Esophagus mucosa (tissue), 1 donor: ENCODE measurements at regions not wholly inside any gene's neighbourhood (a gene's known extent, or its start where the extent isn't known, plus 50 kb on each side); places are given as distances from the start of the nearest gene placed in this dataset.
"Not testable (repeated sequence)": the region's sequence is repeated elsewhere in the genome, so short reads cannot be mapped to it uniquely, and the experiment has no call there.

Source experiments
- ATAC-seq: fragments of 200-7000 bp; cut with Tn5 transposase; one replicate; pipeline ENCODE4 v1.9.1; 2020
- donor health status: DM: yes; HTN: yes; CAD: no.

DNA sequence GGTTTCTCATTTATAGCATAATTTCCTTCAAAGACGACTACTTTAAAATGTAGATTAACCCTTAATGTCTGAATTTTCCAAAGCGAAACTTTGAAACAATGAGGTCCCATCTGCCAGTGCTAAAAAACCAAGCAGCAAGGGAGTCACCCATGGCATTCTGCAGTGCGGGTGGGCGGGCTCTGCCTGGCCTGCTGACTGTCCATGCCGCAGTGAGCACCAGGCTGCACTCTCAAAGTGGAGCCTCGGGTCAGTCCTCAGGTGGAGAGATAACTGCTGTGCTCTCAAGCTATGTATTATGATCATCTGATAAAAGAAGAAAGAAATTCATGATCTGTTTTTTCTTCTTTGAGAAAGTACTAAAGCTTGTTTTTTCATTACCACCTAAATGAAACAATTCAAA lies 581.6 kb downstream of the CETN3 start:
- no peak for ATAC-seq

- ATAC-seq: no peak
Observed at GRCh38 chr5:89827359-89827758, 582.2 kb downstream of the CETN3 start.

GRCh38 chr5:89826938-89827337 lies 582.6 kb downstream of the CETN3 start:
- ATAC-seq: no peak

DNA sequence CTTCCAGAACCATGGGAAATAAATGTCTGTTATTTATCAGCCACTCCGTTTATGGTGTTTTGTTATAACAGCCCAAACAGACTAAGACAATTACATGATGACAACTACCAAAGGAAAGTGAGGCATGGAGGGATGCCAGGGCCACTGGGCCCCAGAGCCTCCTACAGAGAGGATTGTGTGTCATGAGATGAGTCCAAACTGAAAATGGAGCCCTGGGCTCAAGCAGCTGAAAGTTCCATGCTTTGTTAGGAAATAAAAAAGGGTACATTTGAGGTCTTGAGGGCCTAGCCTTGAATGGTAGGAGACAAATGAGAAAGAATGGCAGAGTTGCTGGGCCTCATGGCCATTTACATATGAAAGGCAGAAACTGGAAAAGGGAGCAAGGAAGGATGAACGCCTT lies 586.5 kb downstream of the CETN3 start:
- ATAC-seq: no peak

DNA sequence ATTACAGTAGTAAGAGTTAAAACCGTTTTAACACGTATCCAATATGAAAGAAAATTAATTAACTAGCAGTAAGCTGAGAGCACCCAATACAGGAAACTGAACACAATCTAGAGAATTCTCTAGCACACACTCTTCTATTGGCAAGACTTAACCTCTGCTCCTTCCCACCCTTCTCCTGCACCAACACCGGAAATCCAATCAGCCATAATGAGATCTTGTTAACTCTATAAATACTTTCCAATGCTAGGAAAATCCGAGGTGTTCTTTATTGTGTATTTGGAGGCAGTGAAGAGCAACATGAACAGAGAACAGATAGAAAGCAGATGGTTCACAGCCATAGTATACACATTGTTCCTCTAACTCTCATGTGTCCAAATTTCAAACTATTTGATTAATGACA lies 591.7 kb downstream of the CETN3 start:
- no peak for ATAC-seq

- no peak for ATAC-seq
Observed at GRCh38 chr5:89816038-89816437, 593.5 kb downstream of the CETN3 start.

DNA sequence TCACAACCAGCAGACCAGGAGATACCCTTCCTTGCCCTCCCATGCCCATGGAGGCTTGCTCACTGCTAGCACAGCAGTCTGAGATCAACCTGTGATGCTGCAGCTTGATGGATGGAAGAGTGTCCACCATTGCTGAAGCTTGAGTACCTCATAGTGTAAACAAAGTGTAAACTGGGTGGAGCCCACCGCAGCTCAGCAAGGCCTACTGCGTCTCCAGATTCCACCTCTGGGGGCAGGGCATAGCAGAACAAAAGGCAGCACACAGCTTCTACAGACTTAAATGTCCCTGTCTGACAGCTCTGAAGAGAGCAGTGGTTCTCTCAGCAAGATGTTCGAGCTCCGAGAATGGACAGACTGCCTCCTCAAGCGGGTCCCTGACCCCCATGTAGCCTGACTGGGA lies 608.8 kb downstream of the CETN3 start:
- not testable (repeated sequence) for ATAC-seq

DNA sequence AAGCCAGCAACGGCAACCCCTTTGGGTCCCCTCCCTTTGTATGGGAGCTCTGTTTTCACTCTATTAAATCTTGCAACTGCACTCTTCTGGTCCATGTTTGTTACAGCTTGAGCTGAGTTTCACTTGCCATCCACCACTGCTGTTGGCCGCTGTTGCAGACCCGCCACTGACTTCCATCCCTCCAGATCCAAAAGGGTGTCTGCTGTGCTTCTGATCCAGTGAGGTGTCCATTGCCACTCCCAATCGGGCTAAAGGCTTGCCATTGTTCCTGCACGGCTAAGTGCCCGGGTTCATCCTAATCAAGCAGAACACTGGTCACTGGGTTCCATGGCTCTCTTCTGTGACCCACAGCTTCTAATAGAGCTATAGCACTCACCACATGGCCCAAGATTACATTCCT lies 615.1 kb downstream of the CETN3 start:
- ATAC-seq: not testable (repeated sequence)

DNA sequence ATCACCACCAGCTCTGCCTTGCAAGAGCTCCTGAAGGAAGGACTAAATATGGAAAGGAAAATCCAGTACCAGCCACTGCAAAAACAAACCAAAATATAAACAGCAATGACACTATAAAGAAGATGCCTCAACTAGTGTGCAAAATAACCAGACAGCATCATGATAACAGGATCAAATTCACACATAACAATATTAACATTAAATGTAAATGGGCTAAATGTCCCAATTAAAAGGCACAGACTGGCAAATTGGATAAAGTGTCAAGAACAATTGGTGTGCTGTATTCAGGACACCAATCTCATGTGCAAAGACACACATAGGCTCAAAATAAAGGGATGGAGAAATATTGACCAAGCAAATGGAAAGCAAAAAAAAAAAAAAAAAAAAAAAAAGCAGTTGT lies 629.8 kb downstream of the CETN3 start:
- not testable (repeated sequence) for ATAC-seq

- ATAC-seq: no peak
Observed at GRCh38 chr5:89777758-89778157, 631.8 kb downstream of the CETN3 start.

GRCh38 chr5:89769975-89770374 lies 639.6 kb downstream of the CETN3 start:
- no peak for ATAC-seq

- ATAC-seq: no peak
Observed at GRCh38 chr5:89759802-89760201, 649.8 kb downstream of the CETN3 start.

GRCh38 chr5:89758146-89758545 lies 651.4 kb downstream of the CETN3 start:
- ATAC-seq: no peak

DNA sequence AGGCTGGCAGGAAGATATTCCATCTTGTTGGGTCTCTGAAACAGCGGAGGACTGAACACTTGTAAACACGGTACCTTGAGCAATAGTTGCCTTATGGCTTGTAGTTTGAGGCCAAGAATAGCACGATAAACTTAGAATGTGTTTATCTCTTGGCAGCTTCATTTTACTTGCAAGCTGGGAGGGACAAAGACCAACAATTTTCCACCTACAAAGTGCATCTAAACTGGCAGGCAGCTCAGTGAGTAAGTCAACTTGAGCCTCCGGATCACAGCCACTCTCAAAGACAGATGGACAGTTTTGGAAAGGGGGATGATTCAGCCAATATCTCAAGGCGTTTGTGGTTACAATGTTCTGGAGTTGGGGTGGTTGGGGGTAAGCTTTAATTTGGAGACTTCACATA lies 652.6 kb downstream of the CETN3 start:
- no peak for ATAC-seq

DNA sequence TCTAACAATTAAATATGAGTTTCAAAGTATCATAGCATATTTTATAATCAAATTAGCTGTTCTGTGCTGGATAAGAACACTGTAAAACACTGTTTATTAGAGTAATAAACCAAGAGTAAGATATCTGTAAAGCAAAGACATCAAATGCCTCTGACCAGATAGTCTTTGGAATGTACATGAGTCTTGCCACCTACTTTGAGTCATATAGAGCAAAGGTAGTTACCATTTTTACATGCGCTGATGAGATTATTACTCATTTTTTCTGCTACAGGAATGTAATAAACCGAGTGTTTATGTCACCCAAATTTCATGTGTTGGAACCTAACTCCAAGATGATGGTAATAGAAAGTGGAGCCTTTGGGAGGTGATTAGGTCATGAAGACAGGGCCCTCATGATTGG lies 654.5 kb downstream of the CETN3 start:
- no peak for ATAC-seq

- ATAC-seq: no peak
Observed at GRCh38 chr5:89735082-89735481, 674.5 kb downstream of the CETN3 start.

- ATAC-seq: no peak
Observed at GRCh38 chr5:89733772-89734171, 675.8 kb downstream of the CETN3 start.

DNA sequence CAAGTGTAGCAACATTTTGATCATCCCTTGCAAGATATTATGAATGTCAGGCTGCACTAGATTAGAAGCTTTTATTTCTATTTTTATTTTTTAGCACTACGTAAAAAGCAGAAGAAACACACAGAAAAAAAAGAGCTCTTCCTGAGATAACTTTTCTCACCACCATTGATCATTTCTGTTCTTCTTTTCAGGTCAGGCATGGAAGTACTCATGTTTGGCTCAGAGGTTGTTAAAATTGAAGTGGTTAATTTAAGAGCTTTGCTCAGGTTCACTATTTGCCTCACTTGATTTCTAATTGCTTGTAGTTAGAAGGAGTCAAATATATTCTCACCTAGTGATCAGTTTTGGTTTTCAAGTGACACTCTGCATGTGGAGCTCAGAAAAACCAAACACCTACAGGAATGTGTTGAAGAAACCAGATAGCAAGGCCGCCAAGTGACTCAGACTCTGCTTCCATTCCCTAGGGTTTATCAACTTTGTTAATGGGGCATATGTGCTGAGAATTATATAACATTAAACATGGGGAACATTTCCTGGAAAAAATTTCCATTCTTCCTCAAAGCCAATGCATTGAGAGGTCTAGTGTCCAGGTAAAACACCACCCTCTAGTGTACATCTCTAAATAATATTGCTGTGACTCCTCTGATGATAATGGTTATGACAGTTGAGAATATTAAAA lies 679.8 kb downstream of the CETN3 start:
- ATAC-seq: no peak

- ATAC-seq: no peak
Observed at GRCh38 chr5:89728750-89729149, 680.8 kb downstream of the CETN3 start.

GRCh38 chr5:89728134-89728533 lies 681.4 kb downstream of the CETN3 start:
- no peak for ATAC-seq

DNA sequence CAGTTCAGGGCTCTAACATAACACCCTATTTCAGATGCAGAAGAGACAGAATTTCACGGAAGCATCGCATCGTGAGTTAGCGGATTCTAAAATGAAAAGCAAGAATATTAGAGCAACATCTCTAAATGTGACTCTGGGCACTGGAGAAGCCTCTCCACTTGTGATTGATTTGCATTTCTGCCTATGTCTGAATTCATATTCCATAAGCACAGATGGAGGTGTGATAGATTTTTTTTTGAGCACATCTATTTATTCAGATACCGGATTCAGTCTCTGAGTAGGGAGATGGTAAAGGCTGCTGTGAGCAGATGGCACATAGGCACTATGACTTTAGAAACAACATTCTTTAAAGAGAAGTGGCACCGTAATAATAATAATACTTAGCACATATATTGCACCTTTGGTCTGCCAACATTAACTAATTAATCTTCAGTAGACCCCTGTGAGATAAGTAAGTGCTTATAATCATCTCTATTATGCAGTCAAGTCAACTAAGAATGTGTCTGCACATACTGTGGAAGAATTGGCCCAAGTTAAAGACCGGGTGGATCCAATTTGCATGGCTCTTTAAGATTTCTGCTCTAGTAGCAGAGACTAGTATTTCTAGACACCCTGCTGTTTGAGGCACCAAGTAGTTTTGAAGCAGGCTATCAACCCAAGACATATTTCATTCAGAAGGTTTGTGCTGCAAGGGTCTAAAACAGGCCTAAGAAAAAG lies 685.0 kb downstream of the CETN3 start:
- ATAC-seq: no peak

GRCh38 chr5:89723907-89724306 lies 685.6 kb downstream of the CETN3 start:
- ATAC-seq: no peak

GRCh38 chr5:89722538-89722937 lies 687.0 kb downstream of the CETN3 start:
- ATAC-seq: no peak

- no peak for ATAC-seq
Observed at GRCh38 chr5:89721931-89722330, 687.6 kb downstream of the CETN3 start.

- no peak for ATAC-seq
Observed at GRCh38 chr5:89721353-89721752, 688.2 kb downstream of the CETN3 start.
